ENCODE measurements at regions not wholly inside any gene's neighbourhood (a gene's known extent, or its start where the extent isn't known, plus 50 kb on each side); places are given as distances from the start of the nearest gene placed in this dataset.

GRCh38 chr9:118533850-118534249, 829.6 kb downstream of the TLR4 start:
- Histone ChIP-seq H3K27me3 (ENCODE audit: control insufficient read depth, insufficient read depth, low read length) (no peaks in the 10 kb centered on the region), H3K36me3 (ENCODE audit: control insufficient read depth, insufficient read depth, low read length) (no peaks in the 10 kb centered on the region), H3K4me1 (ENCODE audit: control insufficient read depth, insufficient read depth, low read length, poor library complexity, severe bottlenecking) (no peaks in the 10 kb centered on the region), H3K9me3 (ENCODE audit: control insufficient read depth in 2 of 2, low read length in 2 of 2) (no peaks in the 10 kb centered on the region), H3K27ac (ENCODE audit: insufficient read depth, low read length, poor library complexity, severe bottlenecking) (no peak overlapping the region), H3K4me3 (ENCODE audit: low read depth, low read length) (no peak overlapping the region)
- no peaks in the 10 kb centered on the region for H3K36me3 Mint-ChIP-seq
- H3K9me3 Mint-ChIP-seq, result peaks cover 0 to 20% (median 3%) of the 10 kb centered on the region in 7 donors
- no peak overlapping the region for H3K27ac Mint-ChIP-seq
- H3K4me1 Mint-ChIP-seq, result peaks cover 0 to 5% (median 0%) of the 10 kb centered on the region in 4 donors
- no peak for DNase-seq
- H3K4me3 Mint-ChIP-seq, result no peak overlapping the region
- no peaks in the 10 kb centered on the region for H3K27me3 Mint-ChIP-seq
- ATAC-seq (ENCODE audit: low read depth in 2 of 2), result no peak

GRCh38 chr9:118536153-118536552, 832.0 kb downstream of the TLR4 start:
- Histone ChIP-seq H3K4me3 (ENCODE audit: low read depth, low read length) (no peak overlapping the region), H3K36me3 (ENCODE audit: control insufficient read depth, insufficient read depth, low read length) (no peaks in the 10 kb centered on the region), H3K4me1 (ENCODE audit: control insufficient read depth, insufficient read depth, low read length, poor library complexity, severe bottlenecking) (no peaks in the 10 kb centered on the region), H3K9me3 (ENCODE audit: control insufficient read depth in 2 of 2, low read length in 2 of 2) (no peaks in the 10 kb centered on the region), H3K27ac (ENCODE audit: insufficient read depth, low read length, poor library complexity, severe bottlenecking) (no peak overlapping the region), H3K27me3 (ENCODE audit: control insufficient read depth, insufficient read depth, low read length) (no peaks in the 10 kb centered on the region)
- peaks cover 0 to 5% (median 0%) of the 10 kb centered on the region in 4 donors for H3K4me1 Mint-ChIP-seq
- no peak for DNase-seq
- H3K27me3 Mint-ChIP-seq, result no peaks in the 10 kb centered on the region
- no peaks in the 10 kb centered on the region for H3K36me3 Mint-ChIP-seq
- H3K9me3 Mint-ChIP-seq, result peaks cover 0 to 14% (median 3%) of the 10 kb centered on the region in 7 donors
- no peak overlapping the region for H3K4me3 Mint-ChIP-seq
- no peak overlapping the region for H3K27ac Mint-ChIP-seq
- no peak for ATAC-seq (ENCODE audit: low read depth in 2 of 2)

- Mint-ChIP-seq H3K9me3 (peaks cover 2 to 22% (median 4%) of the 10 kb centered on the region in 7 donors), H3K27me3 (no peaks in the 10 kb centered on the region), H3K4me3 (no peak overlapping the region), H3K4me1 (peaks cover 0 to 5% (median 0%) of the 10 kb centered on the region in 4 donors), H3K27ac (no peak overlapping the region), H3K36me3 (no peaks in the 10 kb centered on the region)
- Histone ChIP-seq H3K27me3 (ENCODE audit: control insufficient read depth, insufficient read depth, low read length) (no peaks in the 10 kb centered on the region), H3K4me3 (ENCODE audit: low read depth, low read length) (no peak overlapping the region), H3K36me3 (ENCODE audit: control insufficient read depth, insufficient read depth, low read length) (no peaks in the 10 kb centered on the region), H3K9me3 (ENCODE audit: control insufficient read depth in 2 of 2, low read length in 2 of 2) (no peaks in the 10 kb centered on the region), H3K27ac (ENCODE audit: insufficient read depth, low read length, poor library complexity, severe bottlenecking) (no peak overlapping the region), H3K4me1 (ENCODE audit: control insufficient read depth, insufficient read depth, low read length, poor library complexity, severe bottlenecking) (no peaks in the 10 kb centered on the region)
- DNase-seq (no peak), ATAC-seq (ENCODE audit: low read depth in 2 of 2) (no peak)
These were observed 830.3 kb downstream of the BRINP1 start for GRCh38 chr9:118538959-118539358.

GRCh38 chr9:118553465-118553864, 815.8 kb downstream of the BRINP1 start:
- Histone ChIP-seq H3K27me3 (ENCODE audit: control insufficient read depth, insufficient read depth, low read length) (no peaks in the 10 kb centered on the region), H3K4me1 (ENCODE audit: control insufficient read depth, insufficient read depth, low read length, poor library complexity, severe bottlenecking) (no peaks in the 10 kb centered on the region), H3K27ac (ENCODE audit: insufficient read depth, low read length, poor library complexity, severe bottlenecking) (no peak overlapping the region), H3K9me3 (ENCODE audit: control insufficient read depth in 2 of 2, low read length in 2 of 2) (no peaks in the 10 kb centered on the region), H3K4me3 (ENCODE audit: low read depth, low read length) (no peak overlapping the region), H3K36me3 (ENCODE audit: control insufficient read depth, insufficient read depth, low read length) (no peaks in the 10 kb centered on the region)
- ATAC-seq (ENCODE audit: low read depth in 2 of 2) (no peak), DNase-seq (no peak)
- H3K36me3 Mint-ChIP-seq, result no peaks in the 10 kb centered on the region
- H3K9me3 Mint-ChIP-seq, result peaks cover 3 to 22% (median 9%) of the 10 kb centered on the region in 7 donors
- no peaks in the 10 kb centered on the region for H3K27me3 Mint-ChIP-seq
- H3K27ac Mint-ChIP-seq, result no peak overlapping the region
- H3K4me1 Mint-ChIP-seq, result no peaks in the 10 kb centered on the region
- no peak overlapping the region for H3K4me3 Mint-ChIP-seq

GRCh38 chr9:118554987-118555386, 814.2 kb downstream of the BRINP1 start:
- H3K27ac Mint-ChIP-seq, result no peak overlapping the region
- H3K36me3 ChIP-seq (ENCODE audit: control insufficient read depth, insufficient read depth, low read length), result no peaks in the 10 kb centered on the region
- H3K36me3 Mint-ChIP-seq, result no peaks in the 10 kb centered on the region

GRCh38 chr9:118558026-118558425, 811.2 kb downstream of the BRINP1 start:
- Mint-ChIP-seq H3K27ac (no peak overlapping the region), H3K4me3 (no peak overlapping the region), H3K4me1 (no peaks in the 10 kb centered on the region), H3K9me3 (peaks cover 6 to 14% (median 9%) of the 10 kb centered on the region in 7 donors), H3K27me3 (no peaks in the 10 kb centered on the region), H3K36me3 (no peaks in the 10 kb centered on the region)
- Histone ChIP-seq H3K4me1 (ENCODE audit: control insufficient read depth, insufficient read depth, low read length, poor library complexity, severe bottlenecking) (no peaks in the 10 kb centered on the region), H3K27ac (ENCODE audit: insufficient read depth, low read length, poor library complexity, severe bottlenecking) (no peak overlapping the region), H3K9me3 (ENCODE audit: control insufficient read depth in 2 of 2, low read length in 2 of 2) (no peaks in the 10 kb centered on the region), H3K4me3 (ENCODE audit: low read depth, low read length) (no peak overlapping the region), H3K27me3 (ENCODE audit: control insufficient read depth, insufficient read depth, low read length) (no peaks in the 10 kb centered on the region), H3K36me3 (ENCODE audit: control insufficient read depth, insufficient read depth, low read length) (no peaks in the 10 kb centered on the region)
- DNase-seq (no peak), ATAC-seq (ENCODE audit: low read depth in 2 of 2) (no peak)

More at GRCh38 chr9:118554987-118555386, 814.2 kb downstream of the BRINP1 start:
- no peak overlapping the region for H3K4me3 Mint-ChIP-seq
- H3K4me1 ChIP-seq (ENCODE audit: control insufficient read depth, insufficient read depth, low read length, poor library complexity, severe bottlenecking), result no peaks in the 10 kb centered on the region
- no peaks in the 10 kb centered on the region for H3K27me3 ChIP-seq (ENCODE audit: control insufficient read depth, insufficient read depth, low read length)
- H3K4me1 Mint-ChIP-seq, result no peaks in the 10 kb centered on the region
- no peaks in the 10 kb centered on the region for H3K9me3 ChIP-seq (ENCODE audit: control insufficient read depth in 2 of 2, low read length in 2 of 2)
- peaks cover 6 to 22% (median 9%) of the 10 kb centered on the region in 7 donors for H3K9me3 Mint-ChIP-seq
- no peak for ATAC-seq (ENCODE audit: low read depth in 2 of 2)
- DNase-seq, result no peak
- no peaks in the 10 kb centered on the region for H3K27me3 Mint-ChIP-seq
- H3K4me3 ChIP-seq (ENCODE audit: low read depth, low read length), result no peak overlapping the region
- no peak overlapping the region for H3K27ac ChIP-seq (ENCODE audit: insufficient read depth, low read length, poor library complexity, severe bottlenecking)

GRCh38 chr9:118558891-118559290, 810.3 kb downstream of the BRINP1 start:
- H3K36me3 Mint-ChIP-seq, result no peaks in the 10 kb centered on the region
- no peaks in the 10 kb centered on the region for H3K4me1 ChIP-seq (ENCODE audit: control insufficient read depth, insufficient read depth, low read length, poor library complexity, severe bottlenecking)
- H3K27ac Mint-ChIP-seq, result no peak overlapping the region
- no peaks in the 10 kb centered on the region for H3K27me3 ChIP-seq (ENCODE audit: control insufficient read depth, insufficient read depth, low read length)
- no peaks in the 10 kb centered on the region for H3K9me3 ChIP-seq (ENCODE audit: control insufficient read depth in 2 of 2, low read length in 2 of 2)
- H3K36me3 ChIP-seq (ENCODE audit: control insufficient read depth, insufficient read depth, low read length), result no peaks in the 10 kb centered on the region
- H3K4me1 Mint-ChIP-seq, result no peaks in the 10 kb centered on the region
- no peak for DNase-seq
- H3K4me3 ChIP-seq (ENCODE audit: low read depth, low read length), result no peak overlapping the region
- no peak for ATAC-seq (ENCODE audit: low read depth in 2 of 2)
- H3K4me3 Mint-ChIP-seq, result no peak overlapping the region
- H3K9me3 Mint-ChIP-seq, result peaks cover 5 to 16% (median 12%) of the 10 kb centered on the region in 7 donors
- H3K27me3 Mint-ChIP-seq, result no peaks in the 10 kb centered on the region
- H3K27ac ChIP-seq (ENCODE audit: insufficient read depth, low read length, poor library complexity, severe bottlenecking), result no peak overlapping the region

GRCh38 chr9:118561051-118561450, 808.2 kb downstream of the BRINP1 start:
- H3K4me3 ChIP-seq (ENCODE audit: low read depth, low read length), result no peak overlapping the region
- Mint-ChIP-seq H3K27ac (no peak overlapping the region), H3K4me3 (no peak overlapping the region), H3K27me3 (no peaks in the 10 kb centered on the region), H3K9me3 (peaks cover 5 to 21% (median 8%) of the 10 kb centered on the region in 7 donors), H3K4me1 (no peaks in the 10 kb centered on the region), H3K36me3 (no peaks in the 10 kb centered on the region)
- H3K27me3 ChIP-seq (ENCODE audit: control insufficient read depth, insufficient read depth, low read length), result no peaks in the 10 kb centered on the region
- H3K9me3 ChIP-seq (ENCODE audit: control insufficient read depth in 2 of 2, low read length in 2 of 2), result no peaks in the 10 kb centered on the region
- no peak for ATAC-seq (ENCODE audit: low read depth in 2 of 2)
- no peak for DNase-seq
- H3K36me3 ChIP-seq (ENCODE audit: control insufficient read depth, insufficient read depth, low read length), result no peaks in the 10 kb centered on the region
- no peak overlapping the region for H3K27ac ChIP-seq (ENCODE audit: insufficient read depth, low read length, poor library complexity, severe bottlenecking)
- no peaks in the 10 kb centered on the region for H3K4me1 ChIP-seq (ENCODE audit: control insufficient read depth, insufficient read depth, low read length, poor library complexity, severe bottlenecking)
